ENCODE measurements at regions not wholly inside any gene's neighbourhood (a gene's known extent, or its start where the extent isn't known, plus 50 kb on each side); places are given as distances from the start of the nearest gene placed in this dataset.

DNA sequence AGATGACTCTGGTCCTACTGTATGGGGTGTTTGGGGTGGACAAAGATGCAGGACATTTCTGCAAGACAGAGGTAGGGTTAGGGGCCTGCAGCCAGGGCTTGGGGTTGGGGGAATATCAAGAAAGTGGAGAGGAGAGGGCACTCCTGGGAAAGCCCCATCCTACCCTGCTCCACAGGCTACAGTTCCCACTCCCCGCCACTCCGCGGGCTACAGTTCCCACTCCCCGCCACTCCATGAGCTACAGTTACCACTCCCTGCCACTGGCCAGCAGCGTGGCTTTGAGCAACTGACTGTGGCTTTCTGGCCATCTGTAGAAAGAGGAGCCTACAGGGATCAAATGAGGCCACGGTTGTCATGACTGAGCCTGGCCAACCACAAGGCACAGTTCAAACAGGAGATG, 93.8 kb upstream of the GRIK3 start:
- no peak for TF ChIP-seq ZNF792 (tag by site-specific recombination; IDR thresholded peaks at IDR 0.05)
- no peak for TF ChIP-seq ZNF501 (tag by site-specific recombination; IDR thresholded peaks at IDR 0.05)
- no peak for TF ChIP-seq ZNF169 (tag by site-specific recombination; IDR thresholded peaks at IDR 0.05)
- TF ChIP-seq ZNF138 (tag by site-specific recombination; IDR thresholded peaks at IDR 0.05; ENCODE audit: borderline replicate concordance), result no peak
- no peak for TF ChIP-seq KLF8 (tag by site-specific recombination; IDR thresholded peaks at IDR 0.05)
- no peak for TF ChIP-seq ZNF626 (tag by site-specific recombination; IDR thresholded peaks at IDR 0.05)
- TF ChIP-seq, protein P1, sequence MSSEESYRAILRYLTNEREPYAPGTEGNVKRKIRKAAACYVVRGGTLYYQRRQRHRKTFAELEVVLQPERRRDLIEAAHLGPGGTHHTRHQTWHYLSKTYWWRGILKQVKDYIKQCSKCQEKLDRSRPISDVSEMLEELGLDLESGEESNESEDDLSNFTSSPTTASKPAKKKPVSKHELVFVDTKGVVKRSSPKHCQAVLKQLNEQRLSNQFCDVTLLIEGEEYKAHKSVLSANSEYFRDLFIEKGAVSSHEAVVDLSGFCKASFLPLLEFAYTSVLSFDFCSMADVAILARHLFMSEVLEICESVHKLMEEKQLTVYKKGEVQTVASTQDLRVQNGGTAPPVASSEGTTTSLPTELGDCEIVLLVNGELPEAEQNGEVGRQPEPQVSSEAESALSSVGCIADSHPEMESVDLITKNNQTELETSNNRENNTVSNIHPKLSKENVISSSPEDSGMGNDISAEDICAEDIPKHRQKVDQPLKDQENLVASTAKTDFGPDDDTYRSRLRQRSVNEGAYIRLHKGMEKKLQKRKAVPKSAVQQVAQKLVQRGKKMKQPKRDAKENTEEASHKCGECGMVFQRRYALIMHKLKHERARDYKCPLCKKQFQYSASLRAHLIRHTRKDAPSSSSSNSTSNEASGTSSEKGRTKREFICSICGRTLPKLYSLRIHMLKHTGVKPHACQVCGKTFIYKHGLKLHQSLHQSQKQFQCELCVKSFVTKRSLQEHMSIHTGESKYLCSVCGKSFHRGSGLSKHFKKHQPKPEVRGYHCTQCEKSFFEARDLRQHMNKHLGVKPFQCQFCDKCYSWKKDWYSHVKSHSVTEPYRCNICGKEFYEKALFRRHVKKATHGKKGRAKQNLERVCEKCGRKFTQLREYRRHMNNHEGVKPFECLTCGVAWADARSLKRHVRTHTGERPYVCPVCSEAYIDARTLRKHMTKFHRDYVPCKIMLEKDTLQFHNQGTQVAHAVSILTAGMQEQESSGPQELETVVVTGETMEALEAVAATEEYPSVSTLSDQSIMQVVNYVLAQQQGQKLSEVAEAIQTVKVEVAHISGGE (tag by site-specific recombination; conservative IDR thresholded peaks at IDR 0.05; ENCODE audit: low read depth), result no peak
- no peak for TF ChIP-seq ZNF560 (tag by site-specific recombination; IDR thresholded peaks at IDR 0.05; ENCODE audit: borderline replicate concordance)
- ChIA-PET POLR2A (no interaction called here), CTCF (no interaction called here)
- no peaks in the 10 kb centered on the region for H3K9me3 ChIP-seq (ENCODE audit: control insufficient read depth, insufficient read depth, low read depth, low read length)
- H3K36me3 ChIP-seq (ENCODE audit: control insufficient read depth in 2 of 2, insufficient read depth in 1 of 2, low read length in 2 of 2), result no peaks in the 10 kb centered on the region
- no peak overlapping the region for H3K27ac ChIP-seq (ENCODE audit: extremely low read depth, low read depth, low read length)
- H3K4me1 ChIP-seq (ENCODE audit: control insufficient read depth, insufficient read depth, low read length), result no peaks in the 10 kb centered on the region
- no peak overlapping the region for H3K4me3 ChIP-seq (ENCODE audit: low read depth, low read length)

DNA sequence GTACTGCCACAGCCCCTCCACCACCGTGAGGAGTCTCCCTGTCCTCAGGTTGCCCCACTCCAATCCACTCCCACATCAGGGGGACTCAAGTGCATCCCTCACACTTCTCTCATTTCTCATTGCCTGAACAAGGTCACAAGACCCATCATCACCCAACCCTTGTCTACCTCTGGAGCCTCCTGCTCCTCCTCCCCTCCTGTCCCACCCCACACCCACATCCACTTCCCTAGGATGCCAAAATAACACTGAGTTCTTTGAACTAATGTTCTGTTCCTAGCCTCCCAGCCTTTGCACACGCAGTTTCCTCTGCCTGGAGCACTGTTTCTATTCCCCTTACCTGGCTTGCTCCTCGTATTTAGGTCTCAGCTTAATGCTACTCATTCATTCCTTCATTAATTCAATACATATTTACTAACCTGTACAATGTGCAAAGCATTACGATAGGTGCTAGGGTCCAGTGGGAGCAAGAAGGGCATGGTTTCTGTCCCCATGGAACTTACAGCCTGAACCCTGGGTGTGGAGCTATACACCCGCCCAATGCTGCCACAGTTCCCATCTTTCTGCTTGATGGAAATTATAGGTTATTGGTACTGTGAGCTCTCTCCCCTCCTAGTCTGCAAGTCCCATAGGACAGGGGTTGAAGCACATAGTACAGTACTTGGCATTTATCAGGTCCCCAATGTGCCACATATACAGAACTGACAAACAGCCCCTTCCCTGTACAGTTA, 96.1 kb upstream of the GRIK3 start:
- TF ChIP-seq TRIM28 (IDR thresholded peaks at IDR 0.05; ENCODE audit: borderline replicate concordance, low read length), result no peak
- TF ChIP-seq ZNF274 (IDR thresholded peaks at IDR 0.05; ENCODE audit: low read length), result no peak
- no peak for TF ChIP-seq ZNF274 (tag by site-specific recombination; IDR thresholded peaks at IDR 0.05; ENCODE audit: borderline replicate concordance)
- no peak for TF ChIP-seq KLF7 (tag by site-specific recombination; IDR thresholded peaks at IDR 0.05; ENCODE audit: borderline replicate concordance)
- TF ChIP-seq HOXC10 (CRISPR knock-in tag; IDR thresholded peaks at IDR 0.05), result no peak
- no peak for TF ChIP-seq ZNF768 (tag by site-specific recombination; IDR thresholded peaks at IDR 0.05)
- TF ChIP-seq ZNF76 (tag by site-specific recombination; IDR thresholded peaks at IDR 0.05; ENCODE audit: borderline replicate concordance, low read depth), result no peak
- no peak for TF ChIP-seq HOXD13 (CRISPR knock-in tag; IDR thresholded peaks at IDR 0.05; ENCODE audit: borderline replicate concordance)
- 0 out of 2 replicates have a peak, but pooled peaks have one; percentile 12 for TF ChIP-seq ZFHX2 (tag by site-specific recombination; conservative IDR thresholded peaks at IDR 0.05)
- no peak for TF ChIP-seq FEZF1 (tag by site-specific recombination; IDR thresholded peaks at IDR 0.05)
- Histone ChIP-seq H3K36me3 (ENCODE audit: control insufficient read depth in 2 of 2, insufficient read depth in 1 of 2, low read length in 2 of 2) (no peaks in the 10 kb centered on the region), H3K4me3 (ENCODE audit: low read depth, low read length) (no peak overlapping the region), H3K9me3 (ENCODE audit: control insufficient read depth, insufficient read depth, low read depth, low read length) (no peaks in the 10 kb centered on the region), H3K4me1 (ENCODE audit: control insufficient read depth, insufficient read depth, low read length) (no peaks in the 10 kb centered on the region), H3K27ac (ENCODE audit: extremely low read depth, low read depth, low read length) (no peak overlapping the region)
- POLR2A ChIA-PET, result no interaction called here
- CTCF ChIA-PET, result interaction anchor here (1.0 kb wide), 1 partner anchor 44 kb away, joined by 3 read pairs; no protein-coding TSS in a partner anchor

DNA sequence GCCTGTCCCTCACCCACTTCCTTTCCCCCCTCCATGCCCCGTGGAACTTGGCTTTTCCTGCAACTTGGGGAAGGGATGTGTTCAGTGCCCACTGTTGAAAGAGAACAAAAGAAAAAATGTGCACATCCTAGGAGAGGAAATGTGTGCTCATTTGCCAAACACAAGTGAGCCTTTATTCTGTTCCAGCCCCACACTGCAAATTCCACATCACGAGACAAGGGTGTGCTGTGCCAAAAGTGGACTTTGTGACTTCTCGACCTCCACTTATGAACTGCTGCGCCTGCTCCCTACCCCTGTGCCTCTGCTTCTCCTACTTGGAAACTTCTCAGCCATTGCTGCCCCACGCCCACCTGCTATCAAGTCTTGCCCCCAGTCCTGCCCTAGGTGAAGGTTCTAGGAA, 97.0 kb upstream of the GRIK3 start:
- Histone ChIP-seq H3K27ac (ENCODE audit: extremely low read depth, low read depth, low read length) (no peak overlapping the region), H3K4me3 (ENCODE audit: low read depth, low read length) (no peak overlapping the region), H3K4me1 (ENCODE audit: control insufficient read depth, insufficient read depth, low read length) (no peaks in the 10 kb centered on the region), H3K9me3 (ENCODE audit: control insufficient read depth, insufficient read depth, low read depth, low read length) (no peaks in the 10 kb centered on the region), H3K36me3 (ENCODE audit: control insufficient read depth in 2 of 2, insufficient read depth in 1 of 2, low read length in 2 of 2) (no peaks in the 10 kb centered on the region)
- CTCF ChIA-PET, result no interaction called here
- POLR2A ChIA-PET, result no interaction called here
- no peak for TF ChIP-seq HOXA7 (CRISPR knock-in tag; IDR thresholded peaks at IDR 0.05; ENCODE audit: borderline replicate concordance)
- TF ChIP-seq WT1 (tag by site-specific recombination; IDR thresholded peaks at IDR 0.05), result no peak
- TF ChIP-seq ZBTB17 (tag by site-specific recombination; IDR thresholded peaks at IDR 0.05), result no peak
- TF ChIP-seq ZSCAN23 (tag by site-specific recombination; IDR thresholded peaks at IDR 0.05), result no peak
- no peak for TF ChIP-seq ZIC2 (tag by site-specific recombination; IDR thresholded peaks at IDR 0.05)
- no peak for TF ChIP-seq ZBTB7A (tag by site-specific recombination; IDR thresholded peaks at IDR 0.05; ENCODE audit: low read depth)
- TF ChIP-seq ZNF707 (tag by site-specific recombination; IDR thresholded peaks at IDR 0.05), result no peak
- no peak for TF ChIP-seq ZNF664 (tag by site-specific recombination; IDR thresholded peaks at IDR 0.05)
- no peak for TF ChIP-seq KLF1 (tag by site-specific recombination; IDR thresholded peaks at IDR 0.05)
- TF ChIP-seq GLIS2 (tag by site-specific recombination; IDR thresholded peaks at IDR 0.05), result no peak
- TF ChIP-seq SCRT2 (tag by site-specific recombination; IDR thresholded peaks at IDR 0.05), result no peak
- no peak for TF ChIP-seq OVOL3 (tag by site-specific recombination; IDR thresholded peaks at IDR 0.05)
- no peak for TF ChIP-seq YY1 (tag by site-specific recombination; IDR thresholded peaks at IDR 0.05)
- TF ChIP-seq ZFP41 (tag by site-specific recombination; IDR thresholded peaks at IDR 0.05; ENCODE audit: borderline replicate concordance), result no peak
- no peak for TF ChIP-seq ZNF544 (tag by site-specific recombination; IDR thresholded peaks at IDR 0.05)

All from HEK293 (cell line).